ENCODE measurements at regions not wholly inside any gene's neighbourhood (a gene's known extent, or its start where the extent isn't known, plus 50 kb on each side); places are given as distances from the start of the nearest gene placed in this dataset.
A peak's percentile ranks its signal among the peaks of the same experiment; 100 is the strongest.
"Not testable (repeated sequence)": the region's sequence is repeated elsewhere in the genome, so short reads cannot be mapped to it uniquely, and the experiment has no call there.

- DNase-seq: no peak
Observed at GRCh38 chr5:148708854-148709253, 54.5 kb upstream of the HTR4 start.

GRCh38 chr5:148711961-148712360, 57.6 kb upstream of the HTR4 start:
- DNase-seq: no peak

DNA sequence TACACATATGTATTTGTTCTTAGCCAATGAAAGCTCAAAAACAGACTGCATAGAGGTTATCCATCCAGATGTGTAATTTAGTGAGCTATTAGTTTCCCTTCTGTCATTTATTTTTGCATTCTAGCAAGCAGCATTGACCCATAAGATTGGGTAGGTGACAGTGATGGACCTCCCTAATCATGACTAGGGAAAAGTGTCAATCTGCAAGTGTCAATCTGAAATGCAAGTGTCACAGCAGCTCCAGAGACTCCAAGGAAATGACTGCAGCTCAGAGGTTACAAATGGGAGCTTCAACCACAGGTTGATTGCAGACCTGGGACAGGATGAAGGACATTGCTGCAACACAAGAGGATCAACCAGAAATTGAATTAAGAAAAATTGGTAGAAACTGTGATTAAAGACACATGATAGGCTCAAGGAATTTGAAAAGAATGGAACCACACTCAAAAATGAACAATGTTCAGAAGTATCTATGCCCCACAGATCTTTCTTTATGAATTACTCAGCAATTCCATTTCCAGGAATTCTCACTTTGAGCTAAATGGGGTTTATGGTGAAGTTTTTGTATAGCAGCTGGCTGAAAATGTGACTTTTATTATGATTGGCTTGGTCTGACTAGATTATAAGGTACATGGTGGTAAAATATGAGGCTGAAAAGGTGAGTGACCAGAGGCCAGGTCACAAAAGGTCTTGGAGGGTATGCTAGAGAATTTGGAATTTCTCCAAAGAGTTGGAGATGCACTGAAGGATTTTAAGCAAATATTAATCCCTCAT, 59.6 kb upstream of the HTR4 start:
- DNase-seq: no peak

DNA sequence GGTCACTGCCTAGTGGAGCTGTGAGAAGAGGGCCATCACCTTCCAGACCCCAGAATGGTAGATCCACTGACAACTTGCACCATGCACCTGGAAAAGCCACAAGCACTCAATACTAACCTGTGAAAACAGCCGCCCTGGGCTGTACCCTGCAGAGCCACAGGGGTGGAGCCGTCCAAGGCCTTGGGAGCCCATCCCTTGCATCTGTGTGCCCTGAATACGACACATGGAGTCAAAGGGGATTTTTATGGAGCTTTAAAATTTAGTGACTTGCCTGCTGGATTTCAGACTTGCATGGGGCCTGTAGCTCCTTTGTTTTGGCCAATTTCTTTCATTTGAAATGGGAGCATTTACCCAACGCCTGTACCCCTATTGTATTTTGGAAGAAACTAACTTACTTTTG, 62.4 kb upstream of the HTR4 start:
- no peak for DNase-seq

DNA sequence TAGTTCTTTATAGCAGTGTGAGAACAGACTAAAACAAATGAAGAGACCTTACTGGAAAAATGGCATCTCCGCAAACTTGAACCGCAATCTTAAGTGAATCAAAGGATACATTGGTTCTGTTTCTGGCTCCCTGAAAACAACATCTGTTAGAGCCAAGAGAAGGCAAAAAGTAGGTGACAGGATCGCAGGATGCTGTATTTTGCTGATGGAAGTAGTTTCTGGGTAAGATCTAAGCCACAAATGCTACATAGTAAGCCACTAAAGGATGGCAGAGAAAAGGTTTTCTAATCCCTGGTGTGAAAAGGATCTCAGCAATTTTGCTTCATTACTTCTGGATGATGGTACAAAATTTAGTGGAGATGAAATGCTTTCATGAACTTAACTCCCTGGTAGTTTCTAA, 63.3 kb upstream of the HTR4 start:
- DNase-seq: no peak

- DNase-seq: no peak
Observed at GRCh38 chr5:148719605-148720004, 65.3 kb upstream of the HTR4 start.

- no peak for DNase-seq
Observed at GRCh38 chr5:148720257-148720656, 65.9 kb upstream of the HTR4 start.

GRCh38 chr5:148723143-148723542, 68.8 kb upstream of the HTR4 start:
- DNase-seq: no peak

- DNase-seq: peak; percentile 71
Observed at GRCh38 chr5:148725675-148726074, 71.3 kb upstream of the HTR4 start.

DNA sequence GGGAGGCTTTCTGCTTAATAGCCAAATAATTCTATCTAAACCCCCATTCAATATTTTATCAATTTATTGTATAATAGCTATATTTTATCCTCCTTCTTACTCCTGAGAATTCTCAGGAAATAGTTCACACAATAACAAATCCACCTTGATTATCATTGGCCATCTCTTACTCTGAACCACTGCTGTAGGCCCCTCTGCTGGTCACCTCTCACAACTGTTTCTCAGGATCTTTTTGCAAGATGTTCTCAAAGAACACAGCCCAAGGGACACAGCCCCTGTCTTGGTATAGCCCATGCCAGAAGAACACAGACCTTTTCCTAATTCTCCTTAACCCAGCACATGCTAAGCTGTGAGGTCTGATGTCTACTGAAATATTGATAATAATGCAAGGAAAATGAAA, 74.9 kb upstream of the HTR4 start:
- DNase-seq: peak; percentile 47

DNA sequence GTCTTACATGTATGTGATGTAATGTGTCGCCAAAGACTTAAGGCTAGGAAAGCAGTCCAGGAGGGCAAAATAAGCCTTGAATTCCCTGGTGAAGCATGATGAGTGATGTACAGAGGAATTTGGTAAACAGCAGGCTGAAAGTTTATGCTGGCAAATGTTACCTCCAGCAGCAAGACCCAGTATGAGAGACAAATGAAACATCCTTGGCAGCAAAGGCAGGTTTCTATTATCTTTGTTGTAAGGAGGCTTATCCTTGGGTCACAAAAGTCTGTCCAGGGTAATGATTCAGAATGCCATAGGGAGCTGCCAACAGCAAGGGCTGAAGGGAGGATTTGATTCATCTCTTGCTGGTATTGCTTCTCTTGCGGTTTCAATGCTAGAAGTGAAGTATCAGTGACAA, 75.9 kb upstream of the HTR4 start:
- no peak for DNase-seq

GRCh38 chr5:148730942-148731898, 76.9 kb upstream of the HTR4 start:
- peak; percentile 86 for DNase-seq

- no peak for DNase-seq
Observed at GRCh38 chr5:148732692-148733091, 78.4 kb upstream of the HTR4 start.

DNA sequence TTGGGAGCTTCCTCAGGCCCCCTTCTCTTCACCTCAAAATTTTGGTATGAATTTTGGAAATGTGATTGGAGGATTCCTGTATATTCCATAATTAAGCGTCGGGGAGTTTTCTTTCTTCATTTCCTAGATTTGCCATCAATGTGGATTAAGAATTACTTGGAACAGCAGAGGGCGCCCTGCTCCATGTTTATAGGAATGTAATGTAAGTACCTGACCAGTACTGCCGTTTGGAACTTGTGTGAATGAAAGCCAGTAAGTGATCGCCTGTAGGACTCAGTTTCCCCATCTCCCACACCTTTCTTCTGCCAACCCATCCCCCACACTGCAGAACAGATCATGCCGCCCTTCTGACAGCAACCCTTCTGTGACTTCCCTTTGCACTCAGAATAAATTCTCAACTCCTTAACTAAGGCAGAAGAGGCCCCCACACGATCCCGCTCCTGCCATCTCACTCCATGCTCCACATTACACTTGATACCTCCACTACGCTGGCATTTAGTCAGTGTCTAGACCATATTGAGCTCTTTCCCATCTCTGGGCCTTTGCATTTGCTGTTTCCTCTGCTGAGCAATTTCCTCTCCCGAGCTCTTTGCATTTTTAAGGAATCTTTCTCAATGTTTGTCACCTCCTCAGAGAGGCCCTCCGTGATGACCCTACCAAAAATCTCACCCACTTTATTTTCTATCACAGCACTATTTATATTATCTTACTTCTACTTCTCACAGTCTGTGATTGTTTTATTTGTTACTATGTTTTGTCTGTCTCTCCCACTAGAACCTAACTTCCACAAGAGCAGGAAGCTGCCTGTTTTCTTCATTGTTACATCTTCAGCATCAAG, 79.5 kb upstream of the HTR4 start:
- no peak for DNase-seq

- DNase-seq: no peak
Observed at GRCh38 chr5:148734518-148734917, 80.2 kb upstream of the HTR4 start.

GRCh38 chr5:148735301-148735835, 81.0 kb upstream of the HTR4 start:
- DNase-seq: no peak

GRCh38 chr5:148739023-148739422, 84.7 kb upstream of the HTR4 start:
- DNase-seq: no peak

DNA sequence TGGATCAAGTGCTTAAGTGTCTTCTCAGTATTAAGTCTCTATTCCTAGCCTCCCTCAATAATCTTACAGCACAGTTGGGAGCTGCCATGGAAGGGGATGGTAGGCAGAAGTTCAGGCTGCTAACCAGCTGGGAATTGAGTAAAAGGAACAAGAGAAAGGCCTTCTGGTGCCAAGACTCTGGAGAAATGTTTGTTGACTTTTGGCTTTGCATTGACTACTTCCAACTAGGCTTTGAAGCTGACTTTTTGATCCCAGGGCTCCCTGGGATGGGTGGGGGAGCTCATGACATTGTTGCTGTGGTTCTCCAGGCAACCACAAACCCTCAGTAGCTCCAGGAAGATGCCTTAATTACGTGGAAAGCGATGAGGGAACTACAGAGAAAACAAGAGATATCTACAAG, 85.2 kb upstream of the HTR4 start:
- DNase-seq: no peak

- no peak for DNase-seq
Observed at GRCh38 chr5:148740079-148740858, 85.9 kb upstream of the HTR4 start.

DNA sequence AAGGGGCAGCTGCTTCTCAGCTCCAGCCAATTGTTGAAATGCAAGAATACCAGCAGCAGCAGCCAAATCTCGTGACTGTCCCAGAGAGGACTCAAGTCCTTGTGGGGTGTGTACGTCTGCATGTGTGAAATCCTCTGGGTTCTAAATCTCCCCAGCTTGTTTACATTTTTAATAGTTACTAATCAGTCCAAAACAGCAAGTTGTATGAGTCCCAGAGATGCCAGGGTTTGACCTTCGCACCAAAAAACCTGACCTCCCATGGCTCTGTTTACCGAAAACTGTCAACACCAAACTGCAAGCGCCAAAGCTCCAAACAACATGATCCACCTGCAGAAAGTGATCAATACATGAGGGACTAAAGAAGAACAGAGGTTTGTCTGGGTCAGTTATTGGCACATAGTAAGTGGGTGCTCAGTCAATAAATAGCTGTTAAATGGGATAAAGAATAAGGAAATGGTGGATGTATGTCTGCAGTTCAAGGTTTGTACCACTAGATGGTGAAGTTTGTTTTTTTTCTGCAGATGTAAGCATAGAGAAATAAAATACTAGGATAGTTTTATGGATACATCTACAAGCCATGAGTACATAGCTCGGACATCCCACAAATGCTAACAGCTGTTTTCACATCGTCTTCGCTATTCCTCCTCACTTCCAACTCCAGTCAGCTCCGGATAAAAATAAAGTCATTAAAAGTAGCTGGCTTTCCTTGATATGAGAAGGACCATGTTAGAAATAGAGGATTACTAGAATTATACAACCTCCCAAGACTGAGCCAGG, 85.3 kb upstream of the ADRB2 start:
- DNase-seq: peak; percentile 32

GRCh38 chr5:148741766-148742165, 84.6 kb upstream of the ADRB2 start:
- not testable (repeated sequence) for DNase-seq

All from NCI-H1436 treated with DMSO at 0.1 percent for 48 hours (cell line).